ENCODE measurements at regions not wholly inside any gene's neighbourhood (a gene's known extent, or its start where the extent isn't known, plus 50 kb on each side); places are given as distances from the start of the nearest gene placed in this dataset.

GRCh38 chr6:4446982-4447381 is 311.6 kb upstream of the ECI2 start:
- Histone ChIP-seq H3F3A (replicated peaks; ENCODE audit: low read depth) (no peaks in the 10 kb centered on the region), H3K27me3 (ENCODE audit: insufficient read depth) (no peaks in the 10 kb centered on the region), H3K36me3 (ENCODE audit: insufficient read depth) (no peaks in the 10 kb centered on the region; the same call in 1 of the 2 replicates), H3K4me1 (ENCODE audit: insufficient read depth) (no peaks in the 10 kb centered on the region), H3K9me2 (ENCODE audit: insufficient read depth) (no peaks in the 10 kb centered on the region), H3K4me3 (no peak overlapping the region), H3K27ac (ENCODE audit: low read depth) (no peak overlapping the region), H3K79me2 (replicated peaks; ENCODE audit: insufficient read depth) (no peaks in the 10 kb centered on the region), H4K20me1 (replicated peaks; ENCODE audit: insufficient read depth) (no peaks in the 10 kb centered on the region), H2AFZ (no peak overlapping the region), H3K4me2 (no peak overlapping the region)
- TF ChIP-seq CTCF (conservative IDR thresholded peaks at IDR 0.05; ENCODE audit: low read depth in 2 of 2) (no peak), EZH2 (IDR thresholded peaks at IDR 0.05; ENCODE audit: low read depth, unreplicated experiment) (no peak), POLR2AphosphoS5 (IDR thresholded peaks at IDR 0.05; ENCODE audit: low read depth) (no peak), ZNF331 (CRISPR knock-in tag; IDR thresholded peaks at IDR 0.05; ENCODE audit: low read depth) (no peak)
- peaks cover 2% of the 10 kb centered on the region for H3K27me3 Mint-ChIP-seq (ENCODE audit: insufficient read depth, low read depth, poor library complexity)
- H3K4me3 Mint-ChIP-seq = no peak overlapping the region
- peaks cover 9% of the 10 kb centered on the region; the same call in 2 of the 3 replicates for H3K9me3 Mint-ChIP-seq
- no peaks in the 10 kb centered on the region for H3K4me1 Mint-ChIP-seq
- DNase-seq (ENCODE audit: low spot score) (no peak), ATAC-seq (no peak)
- no peak overlapping the region for H3K27ac Mint-ChIP-seq
- H3K36me3 Mint-ChIP-seq (ENCODE audit: low read depth) = peaks cover 5% of the 10 kb centered on the region; the same call in 2 of the 3 replicates

- Histone ChIP-seq H3K36me3 (ENCODE audit: insufficient read depth) (no peaks in the 10 kb centered on the region), H4K20me1 (replicated peaks; ENCODE audit: insufficient read depth) (no peaks in the 10 kb centered on the region), H3F3A (replicated peaks; ENCODE audit: low read depth) (no peaks in the 10 kb centered on the region), H3K4me3 (no peak overlapping the region), H3K4me1 (ENCODE audit: insufficient read depth) (no peaks in the 10 kb centered on the region), H2AFZ (no peak overlapping the region), H3K27me3 (ENCODE audit: insufficient read depth) (no peaks in the 10 kb centered on the region), H3K27ac (ENCODE audit: low read depth) (no peak overlapping the region), H3K9me2 (ENCODE audit: insufficient read depth) (no peaks in the 10 kb centered on the region), H3K79me2 (replicated peaks; ENCODE audit: insufficient read depth) (no peaks in the 10 kb centered on the region), H3K4me2 (no peak overlapping the region)
- no peaks in the 10 kb centered on the region for H3K4me1 Mint-ChIP-seq
- no peak overlapping the region for H3K4me3 Mint-ChIP-seq
- H3K9me3 Mint-ChIP-seq = no peaks in the 10 kb centered on the region
- no peaks in the 10 kb centered on the region for H3K36me3 Mint-ChIP-seq (ENCODE audit: low read depth)
- H3K27me3 Mint-ChIP-seq (ENCODE audit: insufficient read depth, low read depth, poor library complexity) = peaks cover 2% of the 10 kb centered on the region
- DNase-seq (ENCODE audit: low spot score) (no peak), ATAC-seq (no peak)
- H3K27ac Mint-ChIP-seq = no peak overlapping the region
- TF ChIP-seq ETS1 (IDR thresholded peaks at IDR 0.05) = no peak
- no peak for TF ChIP-seq CTCF (conservative IDR thresholded peaks at IDR 0.05; ENCODE audit: low read depth in 2 of 2)
- no peak for TF ChIP-seq JUNB (IDR thresholded peaks at IDR 0.05; ENCODE audit: unreplicated experiment)
- no peak for TF ChIP-seq ZNF462 (CRISPR knock-in tag; IDR thresholded peaks at IDR 0.05)
- no peak for TF ChIP-seq POLR2AphosphoS5 (IDR thresholded peaks at IDR 0.05; ENCODE audit: low read depth)
- TF ChIP-seq EZH2phosphoT487 (IDR thresholded peaks at IDR 0.05; ENCODE audit: unreplicated experiment) = no peak
- TF ChIP-seq STAT1 (IDR thresholded peaks at IDR 0.05; ENCODE audit: unreplicated experiment) = no peak
These were observed 306.6 kb upstream of the ECI2 start for GRCh38 chr6:4441981-4442434.

Measured in GM23338 (cell line).